ENCODE measurements at regions not wholly inside any gene's neighbourhood (a gene's known extent, or its start where the extent isn't known, plus 50 kb on each side); places are given as distances from the start of the nearest gene placed in this dataset.

- no peak for TF ChIP-seq POLR2A (IDR thresholded peaks at IDR 0.05)
- TF ChIP-seq CTCF (IDR thresholded peaks at IDR 0.05): no peak
Observed at GRCh38 chr6:97427648-97428047, 144.6 kb upstream of the MMS22L start.
